ENCODE measurements at regions not wholly inside any gene's neighbourhood (a gene's known extent, or its start where the extent isn't known, plus 50 kb on each side); places are given as distances from the start of the nearest gene placed in this dataset.

DNA sequence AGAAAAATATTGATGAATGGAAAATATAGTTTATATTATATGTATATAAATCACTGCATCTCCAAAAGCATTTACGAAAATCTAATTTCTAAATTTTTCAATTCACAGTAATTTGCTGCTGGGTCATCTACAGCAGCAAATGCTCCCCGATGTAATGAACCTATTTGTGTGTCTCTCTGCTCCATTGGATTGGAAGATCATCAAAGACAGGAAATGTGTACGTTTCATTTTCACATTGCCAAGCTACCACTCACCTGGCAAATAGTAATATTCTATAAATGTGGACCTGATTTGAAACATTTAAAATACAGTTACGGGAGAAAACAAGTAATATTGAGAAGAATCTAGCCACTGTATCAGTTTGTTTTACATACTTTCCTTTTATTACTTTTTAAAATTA lies 317.7 kb downstream of the PAPSS1 start:
- no peaks in the 10 kb centered on the region for H3K27me3 ChIP-seq (ENCODE audit: insufficient read depth, poor library complexity, severe bottlenecking)
- TF ChIP-seq, protein P1, sequence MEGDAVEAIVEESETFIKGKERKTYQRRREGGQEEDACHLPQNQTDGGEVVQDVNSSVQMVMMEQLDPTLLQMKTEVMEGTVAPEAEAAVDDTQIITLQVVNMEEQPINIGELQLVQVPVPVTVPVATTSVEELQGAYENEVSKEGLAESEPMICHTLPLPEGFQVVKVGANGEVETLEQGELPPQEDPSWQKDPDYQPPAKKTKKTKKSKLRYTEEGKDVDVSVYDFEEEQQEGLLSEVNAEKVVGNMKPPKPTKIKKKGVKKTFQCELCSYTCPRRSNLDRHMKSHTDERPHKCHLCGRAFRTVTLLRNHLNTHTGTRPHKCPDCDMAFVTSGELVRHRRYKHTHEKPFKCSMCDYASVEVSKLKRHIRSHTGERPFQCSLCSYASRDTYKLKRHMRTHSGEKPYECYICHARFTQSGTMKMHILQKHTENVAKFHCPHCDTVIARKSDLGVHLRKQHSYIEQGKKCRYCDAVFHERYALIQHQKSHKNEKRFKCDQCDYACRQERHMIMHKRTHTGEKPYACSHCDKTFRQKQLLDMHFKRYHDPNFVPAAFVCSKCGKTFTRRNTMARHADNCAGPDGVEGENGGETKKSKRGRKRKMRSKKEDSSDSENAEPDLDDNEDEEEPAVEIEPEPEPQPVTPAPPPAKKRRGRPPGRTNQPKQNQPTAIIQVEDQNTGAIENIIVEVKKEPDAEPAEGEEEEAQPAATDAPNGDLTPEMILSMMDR (IDR thresholded peaks at IDR 0.05; ENCODE audit: insufficient read depth, low read length), result no peak
- TF ChIP-seq, protein P2, sequence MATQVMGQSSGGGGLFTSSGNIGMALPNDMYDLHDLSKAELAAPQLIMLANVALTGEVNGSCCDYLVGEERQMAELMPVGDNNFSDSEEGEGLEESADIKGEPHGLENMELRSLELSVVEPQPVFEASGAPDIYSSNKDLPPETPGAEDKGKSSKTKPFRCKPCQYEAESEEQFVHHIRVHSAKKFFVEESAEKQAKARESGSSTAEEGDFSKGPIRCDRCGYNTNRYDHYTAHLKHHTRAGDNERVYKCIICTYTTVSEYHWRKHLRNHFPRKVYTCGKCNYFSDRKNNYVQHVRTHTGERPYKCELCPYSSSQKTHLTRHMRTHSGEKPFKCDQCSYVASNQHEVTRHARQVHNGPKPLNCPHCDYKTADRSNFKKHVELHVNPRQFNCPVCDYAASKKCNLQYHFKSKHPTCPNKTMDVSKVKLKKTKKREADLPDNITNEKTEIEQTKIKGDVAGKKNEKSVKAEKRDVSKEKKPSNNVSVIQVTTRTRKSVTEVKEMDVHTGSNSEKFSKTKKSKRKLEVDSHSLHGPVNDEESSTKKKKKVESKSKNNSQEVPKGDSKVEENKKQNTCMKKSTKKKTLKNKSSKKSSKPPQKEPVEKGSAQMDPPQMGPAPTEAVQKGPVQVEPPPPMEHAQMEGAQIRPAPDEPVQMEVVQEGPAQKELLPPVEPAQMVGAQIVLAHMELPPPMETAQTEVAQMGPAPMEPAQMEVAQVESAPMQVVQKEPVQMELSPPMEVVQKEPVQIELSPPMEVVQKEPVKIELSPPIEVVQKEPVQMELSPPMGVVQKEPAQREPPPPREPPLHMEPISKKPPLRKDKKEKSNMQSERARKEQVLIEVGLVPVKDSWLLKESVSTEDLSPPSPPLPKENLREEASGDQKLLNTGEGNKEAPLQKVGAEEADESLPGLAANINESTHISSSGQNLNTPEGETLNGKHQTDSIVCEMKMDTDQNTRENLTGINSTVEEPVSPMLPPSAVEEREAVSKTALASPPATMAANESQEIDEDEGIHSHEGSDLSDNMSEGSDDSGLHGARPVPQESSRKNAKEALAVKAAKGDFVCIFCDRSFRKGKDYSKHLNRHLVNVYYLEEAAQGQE (IDR thresholded peaks at IDR 0.05; ENCODE audit: insufficient replicate concordance, low read depth), result no peak
- no peak for TF ChIP-seq SPI1 (IDR thresholded peaks at IDR 0.05; ENCODE audit: borderline replicate concordance, low read depth)
- no peak for DNase-seq (ENCODE audit: low read depth in 1 of 2, low spot score in 1 of 2)
- no peak overlapping the region for H3K4me3 ChIP-seq (replicated peaks; ENCODE audit: insufficient read depth, low read length)
- no peak overlapping the region for H3K27ac ChIP-seq (replicated peaks)

DNA sequence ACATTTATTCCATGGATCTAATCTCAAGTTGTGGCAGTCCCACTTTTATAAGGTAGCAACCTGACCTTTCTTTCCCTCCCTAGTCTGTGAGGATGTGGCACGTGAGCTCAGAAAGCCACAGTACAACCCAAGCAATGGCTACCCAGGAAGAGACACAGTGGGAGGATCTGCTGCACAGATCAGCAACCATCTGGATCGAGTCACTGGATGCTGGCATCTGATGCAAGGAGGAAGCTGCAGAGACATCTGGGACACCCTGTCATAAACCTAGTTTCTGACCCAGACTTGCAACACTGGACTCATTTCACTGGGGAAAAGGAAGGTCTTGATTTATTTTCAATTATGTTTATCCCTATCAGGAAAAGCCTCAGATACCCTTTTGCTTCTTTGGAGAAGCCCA lies 327.1 kb downstream of the PAPSS1 start:
- Histone ChIP-seq H3K27me3 (ENCODE audit: insufficient read depth, poor library complexity, severe bottlenecking) (no peaks in the 10 kb centered on the region), H3K4me3 (replicated peaks; ENCODE audit: insufficient read depth, low read length) (no peak overlapping the region), H3K27ac (replicated peaks) (no peak overlapping the region)
- TF ChIP-seq, protein P1 (IDR thresholded peaks at IDR 0.05; ENCODE audit: insufficient read depth, low read length), result no peak
- TF ChIP-seq POLR2AphosphoS5 (IDR thresholded peaks at IDR 0.05; ENCODE audit: low read depth) (no peak), GABPA (IDR thresholded peaks at IDR 0.05; ENCODE audit: low read depth) (no peak), SPI1 (IDR thresholded peaks at IDR 0.05; ENCODE audit: borderline replicate concordance, low read depth) (no peak)
- TF ChIP-seq, protein P2 (IDR thresholded peaks at IDR 0.05; ENCODE audit: insufficient replicate concordance, low read depth), result no peak
- DNase-seq (ENCODE audit: low read depth in 1 of 2, low spot score in 1 of 2), result no peak

DNA sequence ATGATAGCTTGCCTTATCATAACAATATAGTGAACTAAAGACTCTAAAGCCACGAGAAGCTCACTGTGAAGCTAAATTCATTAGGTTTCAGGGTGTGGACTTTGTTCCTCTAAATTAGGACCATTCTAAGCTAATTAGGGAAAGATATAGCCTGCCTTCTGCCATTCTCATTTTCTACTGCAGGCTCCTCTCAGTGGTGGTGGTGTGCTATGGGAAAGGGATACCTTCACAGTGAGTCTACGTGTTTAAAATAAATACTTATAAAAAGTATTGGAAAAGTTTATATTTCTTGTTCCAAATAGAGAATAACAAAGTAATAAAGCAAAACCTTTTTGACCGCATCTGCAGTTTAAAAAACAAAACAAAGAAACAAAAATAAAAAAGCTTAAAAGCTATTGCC lies 327.7 kb downstream of the PAPSS1 start:
- Histone ChIP-seq H3K27ac (replicated peaks) (no peak overlapping the region), H3K4me3 (replicated peaks; ENCODE audit: insufficient read depth, low read length) (no peak overlapping the region), H3K27me3 (ENCODE audit: insufficient read depth, poor library complexity, severe bottlenecking) (no peaks in the 10 kb centered on the region)
- TF ChIP-seq, protein P2 (IDR thresholded peaks at IDR 0.05; ENCODE audit: insufficient replicate concordance, low read depth), result no peak
- TF ChIP-seq SPI1 (IDR thresholded peaks at IDR 0.05; ENCODE audit: borderline replicate concordance, low read depth), result no peak
- TF ChIP-seq, protein P1 (IDR thresholded peaks at IDR 0.05; ENCODE audit: insufficient read depth, low read length), result no peak
- TF ChIP-seq GABPA (IDR thresholded peaks at IDR 0.05; ENCODE audit: low read depth), result no peak
- no peak for TF ChIP-seq POLR2AphosphoS5 (IDR thresholded peaks at IDR 0.05; ENCODE audit: low read depth)
- DNase-seq (ENCODE audit: low read depth in 1 of 2, low spot score in 1 of 2), result no peak
